ENCODE measurements at regions not wholly inside any gene's neighbourhood (a gene's known extent, or its start where the extent isn't known, plus 50 kb on each side); places are given as distances from the start of the nearest gene placed in this dataset.

DNA sequence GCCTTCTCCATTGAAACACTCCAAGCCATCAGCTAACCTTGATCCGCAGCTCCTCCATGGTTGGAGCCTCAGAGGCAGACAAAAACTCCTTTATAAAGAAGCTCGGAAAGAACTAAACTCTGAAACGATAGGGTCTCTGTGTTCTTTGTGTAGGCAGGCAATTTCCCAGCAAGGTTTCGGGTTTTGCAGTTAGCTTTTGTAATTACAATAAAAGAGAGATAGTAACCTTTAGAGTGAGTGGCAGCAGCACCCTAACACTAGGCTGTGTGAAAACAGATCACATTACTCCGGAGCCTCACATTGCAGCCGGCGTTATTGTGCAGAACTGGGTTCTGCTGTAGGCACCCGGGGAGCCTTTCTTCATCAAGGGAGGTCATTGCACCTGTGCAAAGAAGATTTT is 115.8 kb upstream of the MAP3K1 start:
- H3K4me3 ChIP-seq (replicated peaks in 1 of 2; ENCODE audit: low read depth in 2 of 2, low read length in 2 of 2): no peak overlapping the region
- no peak for DNase-seq (ENCODE audit: low read depth in 2 of 2)
- TF ChIP-seq, protein P1, sequence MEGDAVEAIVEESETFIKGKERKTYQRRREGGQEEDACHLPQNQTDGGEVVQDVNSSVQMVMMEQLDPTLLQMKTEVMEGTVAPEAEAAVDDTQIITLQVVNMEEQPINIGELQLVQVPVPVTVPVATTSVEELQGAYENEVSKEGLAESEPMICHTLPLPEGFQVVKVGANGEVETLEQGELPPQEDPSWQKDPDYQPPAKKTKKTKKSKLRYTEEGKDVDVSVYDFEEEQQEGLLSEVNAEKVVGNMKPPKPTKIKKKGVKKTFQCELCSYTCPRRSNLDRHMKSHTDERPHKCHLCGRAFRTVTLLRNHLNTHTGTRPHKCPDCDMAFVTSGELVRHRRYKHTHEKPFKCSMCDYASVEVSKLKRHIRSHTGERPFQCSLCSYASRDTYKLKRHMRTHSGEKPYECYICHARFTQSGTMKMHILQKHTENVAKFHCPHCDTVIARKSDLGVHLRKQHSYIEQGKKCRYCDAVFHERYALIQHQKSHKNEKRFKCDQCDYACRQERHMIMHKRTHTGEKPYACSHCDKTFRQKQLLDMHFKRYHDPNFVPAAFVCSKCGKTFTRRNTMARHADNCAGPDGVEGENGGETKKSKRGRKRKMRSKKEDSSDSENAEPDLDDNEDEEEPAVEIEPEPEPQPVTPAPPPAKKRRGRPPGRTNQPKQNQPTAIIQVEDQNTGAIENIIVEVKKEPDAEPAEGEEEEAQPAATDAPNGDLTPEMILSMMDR (IDR thresholded peaks at IDR 0.05; ENCODE audit: low read depth, low read length): no peak

DNA sequence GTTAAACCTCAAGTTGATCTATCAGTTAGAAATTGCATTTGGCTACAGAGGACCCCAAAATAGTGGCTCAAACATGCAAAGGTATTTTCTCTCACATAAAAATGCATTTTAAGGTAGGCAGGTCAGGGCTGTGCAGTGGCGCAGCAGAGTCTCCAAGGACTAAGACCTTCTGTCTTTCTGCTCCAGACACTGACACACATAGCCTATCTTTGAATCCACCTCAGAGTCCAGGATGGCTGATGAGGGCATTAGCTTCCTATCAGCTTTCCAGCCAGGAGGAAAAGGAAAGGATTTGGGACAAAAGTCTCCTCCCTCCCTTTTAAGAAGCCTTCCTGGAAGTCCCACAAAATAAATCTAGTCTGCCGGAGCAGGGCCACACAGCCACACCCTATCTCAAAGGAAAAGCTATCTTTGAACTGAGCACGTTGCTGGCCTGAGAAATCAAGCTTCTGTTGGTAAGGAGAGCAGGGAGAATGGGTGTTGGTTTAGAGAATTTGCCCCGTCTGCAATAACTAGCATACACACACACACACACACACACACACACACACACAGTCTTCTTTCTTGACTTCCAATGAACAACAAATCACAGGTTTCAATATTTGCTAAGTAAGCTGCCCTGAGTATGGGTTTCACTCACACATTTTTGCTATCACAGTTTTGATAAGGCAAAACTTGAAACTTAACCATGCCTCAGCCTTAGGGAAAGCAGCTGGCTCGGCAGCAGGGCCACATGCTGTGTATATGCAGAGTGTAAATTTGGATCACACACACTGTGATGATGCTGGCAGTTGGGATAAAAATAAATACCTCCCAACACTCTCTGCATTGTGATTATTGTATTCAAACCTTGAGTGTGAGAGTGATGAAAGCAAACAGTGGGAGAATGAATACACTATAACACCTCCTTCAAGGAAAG is 116.6 kb upstream of the MAP3K1 start:
- H3K4me3 ChIP-seq (replicated peaks in 1 of 2; ENCODE audit: low read depth in 2 of 2, low read length in 2 of 2): no peak overlapping the region
- DNase-seq (ENCODE audit: low read depth in 2 of 2): peak in 1 of 2 donors; percentile 10
- TF ChIP-seq, protein P1 (IDR thresholded peaks at IDR 0.05; ENCODE audit: low read depth, low read length): no peak

DNA sequence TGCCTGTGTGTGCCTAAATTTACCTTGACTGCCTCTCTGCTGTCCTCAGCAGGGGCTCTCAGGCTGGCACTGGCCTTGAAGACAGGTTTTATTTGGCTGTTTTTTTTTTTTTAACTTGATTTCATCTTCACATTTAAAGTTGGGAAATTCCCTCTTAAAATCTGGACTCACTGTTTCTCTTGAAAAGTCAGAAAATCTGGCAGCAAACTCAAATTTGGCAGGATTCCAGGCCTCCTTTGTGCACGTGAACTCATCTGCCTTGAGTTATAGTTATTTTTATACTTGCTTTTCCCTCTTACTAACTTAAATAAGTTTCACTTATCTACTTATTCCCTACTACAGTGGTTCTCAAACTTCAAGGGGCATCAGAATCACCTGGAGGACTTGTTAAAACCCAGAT is 118.4 kb upstream of the MAP3K1 start:
- TF ChIP-seq, protein P1 (IDR thresholded peaks at IDR 0.05; ENCODE audit: low read depth, low read length): no peak
- H3K4me3 ChIP-seq (replicated peaks in 1 of 2; ENCODE audit: low read depth in 2 of 2, low read length in 2 of 2): no peak overlapping the region
- DNase-seq (ENCODE audit: low read depth in 2 of 2): peak; percentile 23 to 44

DNA sequence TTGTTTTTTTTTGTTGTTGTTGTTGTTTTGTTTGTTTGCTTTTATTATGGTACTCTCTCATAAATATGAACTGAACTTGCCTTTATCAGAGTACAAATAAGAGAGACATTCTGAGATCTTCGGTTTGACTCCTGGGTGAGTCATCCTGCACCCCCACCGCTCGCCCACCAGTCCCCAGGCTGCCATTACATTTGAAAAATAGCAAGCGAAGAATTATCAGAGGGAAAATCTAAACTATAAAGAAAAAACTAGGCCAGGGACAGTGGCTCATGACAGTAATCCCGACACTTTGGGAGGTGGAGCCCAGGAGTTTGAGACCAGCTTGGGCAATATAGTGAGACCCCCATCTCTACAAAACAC is 122.1 kb upstream of the MAP3K1 start:
- TF ChIP-seq, protein P1 (IDR thresholded peaks at IDR 0.05; ENCODE audit: low read depth, low read length): no peak
- no peak overlapping the region for H3K4me3 ChIP-seq (replicated peaks in 1 of 2; ENCODE audit: low read depth in 2 of 2, low read length in 2 of 2)
- no peak for DNase-seq (ENCODE audit: low read depth in 2 of 2)

DNA sequence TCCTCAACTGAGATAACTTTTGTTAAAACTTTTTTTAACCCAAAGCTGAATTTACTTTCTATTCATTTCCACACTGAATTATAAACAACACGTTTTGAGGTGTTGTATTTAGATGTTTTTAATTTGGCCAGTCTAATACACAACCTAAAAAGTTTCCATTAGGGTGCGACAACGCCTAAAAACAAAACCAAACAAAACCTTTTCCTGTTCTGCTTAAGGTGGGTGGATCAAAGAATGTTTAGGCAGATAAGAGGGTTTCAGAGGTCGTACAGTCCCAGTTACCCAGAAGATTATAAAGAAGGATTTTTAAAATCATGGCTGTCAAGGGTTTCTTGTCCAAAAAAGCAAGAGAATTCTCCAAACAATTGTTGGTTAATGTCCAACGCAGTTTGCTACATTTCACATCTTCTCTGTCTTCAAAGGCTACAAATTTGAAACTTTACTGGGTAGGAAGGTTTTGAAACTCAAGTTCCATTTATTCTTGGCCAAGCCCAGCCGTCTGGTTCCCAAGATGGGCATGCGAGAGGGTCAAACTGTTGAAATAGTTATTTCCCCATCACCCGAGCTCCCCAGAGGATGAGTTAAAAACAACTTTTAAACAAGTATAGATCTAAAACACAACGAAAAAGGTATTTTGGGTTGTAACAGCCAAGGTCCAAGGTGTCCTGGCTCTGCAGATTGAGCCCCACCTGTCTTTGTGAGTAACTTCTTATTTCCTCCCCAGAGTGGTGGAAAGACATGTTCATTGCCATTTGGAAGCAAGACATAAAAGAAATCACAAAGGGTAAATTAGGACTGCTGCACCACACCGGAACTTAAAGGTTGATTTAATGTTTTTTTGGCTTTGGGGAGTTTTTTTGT is 122.8 kb upstream of the MAP3K1 start:
- DNase-seq (ENCODE audit: low read depth in 2 of 2): no peak
- TF ChIP-seq, protein P1 (IDR thresholded peaks at IDR 0.05; ENCODE audit: low read depth, low read length): no peak
- no peak overlapping the region for H3K4me3 ChIP-seq (replicated peaks in 1 of 2; ENCODE audit: low read depth in 2 of 2, low read length in 2 of 2)

DNA sequence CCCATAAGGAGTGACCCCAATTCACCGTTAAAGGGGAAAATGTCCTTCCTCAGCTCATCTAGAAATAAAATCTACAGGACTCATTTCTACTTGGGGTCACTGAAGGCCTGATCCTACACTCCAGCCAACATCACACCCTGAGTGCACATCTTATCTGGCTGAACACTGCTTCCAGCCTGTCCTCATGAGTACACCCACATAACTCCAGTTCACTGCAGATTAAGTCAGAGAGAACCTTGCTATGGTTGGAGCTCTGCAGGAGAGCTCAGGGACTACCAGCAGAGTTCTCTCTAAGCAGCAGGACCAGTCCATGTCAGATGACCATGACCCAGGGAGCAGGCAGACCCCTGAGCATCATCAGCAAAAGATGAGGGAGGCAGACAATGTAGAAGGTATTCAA is 126.9 kb upstream of the MAP3K1 start:
- no peak overlapping the region for H3K4me3 ChIP-seq (replicated peaks in 1 of 2; ENCODE audit: low read depth in 2 of 2, low read length in 2 of 2)
- DNase-seq (ENCODE audit: low read depth in 2 of 2): no peak
- TF ChIP-seq, protein P1 (IDR thresholded peaks at IDR 0.05; ENCODE audit: low read depth, low read length): no peak
